CD4-positive, alpha-beta T cell treated with Interleukin-17A for 4 hours (primary cell): ENCODE measurements at regions not wholly inside any gene's neighbourhood (a gene's known extent, or its start where the extent isn't known, plus 50 kb on each side); places are given as distances from the start of the nearest gene placed in this dataset.

Experiments
- DNase-seq: peaks from one replicate; pipeline ENCODE4 v3.0.0-alpha.2; 2020; ENCODE audit warnings: mixed read lengths

DNA sequence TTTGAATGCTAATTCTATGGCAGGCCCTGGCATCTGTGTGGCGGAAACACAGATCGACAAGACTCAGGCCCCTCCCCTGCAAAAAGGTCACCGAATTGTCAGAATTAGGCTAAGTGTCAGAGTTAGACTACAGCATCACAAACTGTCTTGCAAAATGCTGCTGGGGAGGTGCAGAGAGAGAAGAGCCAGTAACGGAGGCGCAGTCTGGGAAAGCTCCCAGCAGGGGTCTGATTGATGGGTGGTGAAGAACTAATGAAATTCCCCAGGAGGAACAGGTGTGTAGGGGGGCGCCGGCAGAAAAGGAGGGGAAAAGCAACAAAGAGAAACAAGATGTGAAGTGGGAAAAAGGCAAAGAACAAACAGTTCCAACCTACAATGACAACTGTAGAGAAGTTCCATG lies 72.7 kb upstream of the TAMM41 start:
- no peak for DNase-seq

DNA sequence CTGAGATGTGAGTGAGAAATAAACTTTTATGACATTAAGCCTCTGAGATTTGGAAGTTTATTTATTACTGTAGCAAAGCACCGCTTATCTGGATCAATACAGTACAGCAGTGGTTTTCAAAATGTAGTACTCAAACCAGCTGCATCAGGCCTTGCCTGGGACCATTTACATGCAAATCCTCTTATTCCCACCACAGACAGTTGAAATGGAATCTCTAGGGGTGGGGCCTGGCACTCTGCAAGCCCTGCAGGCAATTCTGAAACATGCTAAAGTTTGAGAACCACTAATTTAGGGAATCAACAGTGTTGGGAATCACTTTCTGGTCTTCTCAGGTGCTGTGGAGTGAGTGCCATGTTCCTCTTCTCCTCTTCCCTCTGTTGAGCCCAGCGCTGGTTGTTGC lies 77.8 kb upstream of the TAMM41 start:
- no peak for DNase-seq

DNA sequence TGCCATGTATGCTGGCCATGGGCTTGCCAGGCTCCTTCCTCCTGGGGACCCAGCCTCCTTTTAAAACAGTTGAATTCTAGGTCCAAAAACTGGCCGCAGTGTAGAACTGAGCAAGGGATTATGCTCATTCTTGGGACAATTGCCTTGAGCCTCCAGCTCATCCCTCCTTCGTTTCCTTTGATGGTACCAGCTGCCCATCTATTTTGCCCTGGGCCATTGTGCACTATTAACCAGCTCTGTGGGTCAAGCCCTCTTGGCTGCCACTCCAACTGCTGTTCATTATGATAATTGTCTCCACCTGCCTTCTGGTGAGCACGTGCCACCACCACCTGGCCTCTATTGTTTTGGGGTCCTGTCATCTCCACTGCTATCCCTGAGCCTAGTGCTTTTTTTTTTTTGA lies 75.8 kb upstream of the SYN2 start:
- no peak for DNase-seq

DNA sequence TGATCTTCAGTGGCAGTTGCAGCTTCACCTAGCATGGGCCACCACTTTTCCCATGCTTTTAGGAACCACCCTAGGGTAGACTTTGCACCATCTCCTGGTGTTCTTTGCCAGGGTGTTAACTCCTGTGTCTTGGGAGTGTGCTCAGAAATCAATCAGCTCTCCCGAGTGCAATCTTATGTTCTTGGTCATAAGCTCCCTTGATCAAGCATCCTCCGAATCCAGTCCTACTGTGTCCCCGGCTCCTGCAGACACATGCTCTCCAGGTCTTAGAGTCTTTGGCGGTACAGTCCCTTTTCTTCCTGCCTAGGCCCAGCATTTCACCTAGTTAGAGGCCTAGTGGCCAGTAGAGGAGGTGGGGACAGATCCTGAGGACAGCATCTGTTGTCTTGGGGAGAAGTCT lies 74.7 kb upstream of the SYN2 start:
- DNase-seq = no peak

DNA sequence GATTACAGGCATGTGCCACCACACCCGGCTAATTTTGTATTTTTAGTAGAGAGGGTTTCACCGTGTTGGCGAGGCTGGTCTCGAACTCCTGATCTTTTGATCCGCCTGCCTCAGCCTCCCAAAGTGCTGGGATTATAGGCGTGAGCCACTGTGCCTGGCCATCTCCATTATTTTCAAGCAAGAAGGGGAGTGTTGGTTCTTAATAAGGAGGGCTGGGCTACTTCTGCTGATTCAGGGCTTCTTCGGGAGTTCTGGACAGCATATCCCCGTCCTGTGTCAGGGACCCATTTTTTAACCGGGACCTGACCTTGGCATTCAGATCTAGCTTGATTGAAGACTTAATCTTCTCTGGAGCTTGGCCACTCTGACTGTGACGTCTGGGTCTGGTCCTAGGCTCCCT lies 74.1 kb upstream of the SYN2 start:
- DNase-seq = no peak

DNA sequence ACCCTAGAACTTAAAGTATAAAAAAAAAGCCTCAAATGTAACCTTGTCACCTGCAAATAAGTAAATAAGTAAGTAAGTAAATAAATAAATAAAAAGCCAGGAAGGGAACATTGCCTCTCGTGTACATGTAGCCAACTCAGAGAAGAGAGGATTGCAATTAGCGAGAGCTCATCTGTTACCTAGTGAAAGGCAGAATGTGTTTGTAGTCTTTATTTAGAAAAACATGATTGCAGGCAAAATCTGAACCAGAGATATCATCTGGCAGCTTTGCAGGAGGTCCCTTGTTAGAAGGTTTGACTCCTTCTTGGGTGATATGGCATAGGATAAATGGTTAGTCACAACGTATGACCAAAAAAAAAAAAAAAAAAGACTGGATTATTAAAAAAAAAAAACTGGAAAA lies 71.6 kb upstream of the SYN2 start:
- no peak for DNase-seq

DNA sequence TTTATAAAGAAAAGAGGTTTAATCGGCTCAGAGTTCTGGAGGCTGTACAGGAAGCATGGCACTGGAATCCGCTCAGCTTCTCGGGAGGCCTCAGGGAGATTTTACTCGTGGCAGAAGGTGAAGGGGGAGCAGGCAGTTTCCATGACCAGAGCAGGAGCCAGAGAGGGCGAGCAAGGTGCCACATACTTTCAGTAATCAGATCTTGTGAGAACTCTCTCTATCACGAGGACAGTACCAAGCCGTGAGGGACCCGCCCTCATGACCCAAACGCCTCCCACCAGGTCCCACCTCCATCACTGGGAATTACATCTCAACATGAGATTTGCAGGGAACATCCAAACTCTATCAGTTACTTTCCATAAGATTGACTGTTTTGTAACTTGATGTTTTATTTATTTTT lies 70.7 kb upstream of the SYN2 start:
- no peak for DNase-seq

DNA sequence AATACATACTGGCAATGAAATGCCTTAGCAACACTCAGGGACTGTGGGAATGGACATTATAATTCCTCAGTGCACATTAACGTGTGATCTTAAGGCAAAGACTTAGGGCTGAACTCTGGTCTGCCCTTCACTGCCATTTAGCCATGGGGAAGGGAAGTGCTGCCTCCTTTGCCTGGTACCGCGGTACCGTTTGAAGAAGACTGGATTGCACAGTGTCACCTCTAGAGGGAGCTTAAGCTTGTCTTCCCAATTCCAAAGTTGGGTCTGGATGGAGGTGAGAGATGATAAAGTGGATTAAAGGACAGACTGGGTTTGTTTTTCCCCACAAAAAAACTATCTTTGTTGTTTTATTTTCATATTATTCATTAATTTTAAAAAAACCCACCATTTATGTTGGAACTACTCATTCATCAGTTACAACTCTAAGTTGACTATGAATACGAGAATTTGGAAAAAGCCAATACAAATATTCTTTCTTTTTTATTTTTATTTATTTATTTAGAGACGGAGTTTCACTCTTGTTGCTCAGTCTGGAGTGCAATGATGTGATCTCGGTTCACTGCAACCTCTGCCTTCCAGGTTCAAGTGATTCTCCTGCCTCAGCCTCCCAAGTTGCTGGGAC lies 60.0 kb upstream of the SYN2 start:
- no peak for DNase-seq

DNA sequence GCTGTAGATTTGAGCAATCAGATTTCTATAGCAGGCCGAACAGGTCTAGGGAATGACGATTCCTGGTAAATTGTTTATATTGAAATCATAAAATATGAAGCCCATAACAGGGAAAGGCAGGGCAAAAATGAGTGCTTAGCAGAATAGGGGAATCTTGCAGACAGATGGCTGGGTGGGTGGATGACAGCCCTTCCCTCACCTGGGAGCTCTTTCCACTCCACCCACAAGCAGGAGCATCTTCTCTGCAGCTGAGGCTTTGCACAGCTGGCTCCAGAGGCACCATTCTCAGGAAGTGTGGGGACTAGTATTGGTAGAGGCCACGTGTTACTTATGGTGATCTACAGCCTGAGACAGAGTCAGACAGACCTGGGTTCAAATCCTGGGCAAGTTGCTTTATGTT lies 55.9 kb upstream of the SYN2 start:
- DNase-seq = no peak

DNA sequence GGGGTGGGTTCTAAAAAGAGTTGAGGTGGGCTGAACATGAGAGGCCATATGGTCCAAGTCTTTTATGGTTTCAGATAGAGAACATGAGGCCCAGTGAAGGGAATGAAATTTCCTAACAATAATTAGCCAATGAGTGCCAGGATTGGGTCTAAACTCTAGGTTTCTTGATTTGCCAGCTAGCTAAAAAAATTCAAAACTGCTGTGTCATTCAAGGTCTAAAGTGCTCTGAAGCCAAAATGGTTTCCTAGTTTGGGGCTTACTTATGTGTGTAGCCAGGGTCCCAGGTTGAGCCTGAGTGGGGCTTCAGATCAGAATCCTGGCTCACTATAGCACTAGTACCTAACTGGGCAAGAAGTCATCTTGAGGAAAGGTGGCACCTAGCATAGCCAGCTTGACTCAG lies 55.3 kb upstream of the SYN2 start:
- DNase-seq = no peak

DNA sequence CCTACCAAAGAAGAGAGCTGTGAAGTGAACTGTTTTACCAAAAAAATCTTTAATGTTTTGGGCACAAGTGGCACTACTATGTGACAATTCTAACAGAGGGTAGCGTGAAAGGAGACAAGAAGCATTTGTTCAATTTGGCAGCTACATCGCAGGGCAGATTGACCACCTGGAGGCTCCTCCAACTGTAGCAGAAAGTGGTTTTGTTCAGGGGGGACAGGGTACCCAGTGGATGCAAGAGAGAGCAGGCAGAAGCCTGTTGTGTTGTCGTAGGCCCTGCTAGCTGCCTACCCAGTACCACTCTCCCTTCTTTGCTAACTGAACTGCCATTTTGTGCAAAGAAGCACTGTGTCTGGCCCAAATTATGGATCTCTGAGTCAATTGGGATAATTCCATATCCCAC lies 54.8 kb upstream of the SYN2 start:
- no peak for DNase-seq

DNA sequence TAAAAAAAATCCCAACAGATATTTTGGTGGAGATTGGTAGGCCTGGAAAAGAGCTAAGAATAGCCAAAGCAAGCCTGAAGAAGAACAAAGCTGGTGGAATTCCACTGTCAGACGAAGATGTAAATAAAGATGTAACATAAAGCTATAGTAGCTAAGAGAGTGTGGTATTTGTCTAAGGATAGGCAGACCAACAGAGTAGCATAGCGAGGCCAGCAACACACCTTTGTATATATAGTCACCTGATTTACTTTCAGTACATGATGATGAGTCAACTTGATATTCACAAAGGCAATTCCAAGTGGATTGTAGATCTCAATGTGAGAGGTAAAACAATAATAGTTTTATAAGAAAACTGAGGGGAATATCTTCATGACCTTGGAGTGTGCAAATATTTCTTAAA lies 53.6 kb upstream of the SYN2 start:
- no peak for DNase-seq

DNA sequence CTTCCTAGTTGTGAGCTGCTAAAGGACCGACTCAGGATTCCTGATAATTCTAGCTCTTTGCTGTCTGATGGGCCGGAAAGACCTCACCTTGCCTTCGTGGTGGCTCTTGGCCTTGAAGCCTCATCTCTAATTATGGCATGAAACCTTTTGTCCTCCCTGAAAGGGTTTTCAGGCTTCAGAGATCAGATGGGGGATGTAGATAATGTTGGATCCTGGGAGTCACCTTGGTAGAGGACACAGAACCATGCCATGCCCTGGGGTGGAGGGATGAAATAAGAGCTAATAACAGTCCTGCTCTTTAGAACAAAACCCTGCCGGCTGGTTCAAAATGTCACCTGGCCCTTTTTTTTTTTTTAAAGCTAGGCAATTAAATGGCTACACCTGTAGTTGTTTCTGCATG lies 50.8 kb upstream of the SYN2 start:
- DNase-seq = no peak

DNA sequence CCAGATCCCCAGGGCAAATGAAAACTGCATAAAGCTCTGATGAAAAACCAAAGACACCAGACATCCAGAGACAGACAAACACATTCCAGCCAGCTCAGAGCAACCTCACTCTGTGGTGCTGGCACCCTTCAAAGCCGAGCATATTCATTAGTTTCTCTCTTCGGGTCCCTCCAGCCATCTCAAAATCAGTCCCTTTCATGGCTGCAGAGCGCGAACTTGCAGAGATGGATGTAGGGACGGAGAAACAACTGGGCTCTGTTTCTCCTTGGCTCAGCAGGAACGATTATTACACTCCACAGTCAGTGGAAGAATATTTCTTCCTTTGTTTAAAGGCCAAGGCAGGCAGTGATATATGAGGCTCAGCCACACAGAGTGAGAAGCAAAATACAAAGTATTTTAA lies 50.4 kb upstream of the SYN2 start:
- DNase-seq = no peak

DNA sequence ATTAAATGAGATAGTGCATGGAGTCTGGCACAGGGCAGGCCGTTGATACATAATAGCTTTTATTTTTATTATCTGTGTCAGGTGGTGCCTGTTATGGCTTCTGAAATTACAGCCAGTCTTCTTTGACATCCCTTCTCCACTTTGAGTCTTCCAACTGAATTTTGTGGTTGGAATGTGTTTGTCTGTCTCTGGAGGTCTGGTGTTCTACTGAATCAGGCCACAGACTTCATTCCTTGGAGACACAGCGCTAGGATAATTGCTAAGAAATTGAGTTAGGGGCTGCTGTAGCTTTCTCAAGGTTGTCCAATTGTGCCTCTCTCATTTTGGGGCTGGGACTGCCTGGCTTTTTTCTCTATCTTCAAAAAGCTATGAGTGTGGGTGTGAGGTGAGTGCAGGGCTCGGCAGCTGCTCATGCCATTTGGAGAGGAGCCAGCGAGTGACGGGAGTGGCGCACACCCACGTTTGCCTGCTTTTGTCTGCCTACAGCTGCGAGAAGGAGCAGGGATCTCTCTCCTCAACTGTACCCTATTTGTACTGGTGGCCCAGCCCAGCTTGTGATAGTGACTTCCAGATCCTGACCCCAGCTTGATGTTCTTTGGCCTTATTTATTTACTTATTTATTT lies 49.8 kb upstream of the SYN2 start:
- no peak for DNase-seq
